NCI-H1092 treated with DMSO at 0.1 percent for 48 hours (cell line): ENCODE measurements at regions not wholly inside any gene's neighbourhood (a gene's known extent, or its start where the extent isn't known, plus 50 kb on each side); places are given as distances from the start of the nearest gene placed in this dataset.

Experiments used
- DNase-seq: peaks from one replicate; lab custom pipeline; 2025; lab: John Stamatoyannopoulos, UW

GRCh38 chr13:43984292-43984691, 104.6 kb downstream of the LACC1 start:
- no peak for DNase-seq

- DNase-seq: peak; percentile 59
Measured at GRCh38 chr13:43985422-43986072, 105.8 kb downstream of the LACC1 start.

DNA sequence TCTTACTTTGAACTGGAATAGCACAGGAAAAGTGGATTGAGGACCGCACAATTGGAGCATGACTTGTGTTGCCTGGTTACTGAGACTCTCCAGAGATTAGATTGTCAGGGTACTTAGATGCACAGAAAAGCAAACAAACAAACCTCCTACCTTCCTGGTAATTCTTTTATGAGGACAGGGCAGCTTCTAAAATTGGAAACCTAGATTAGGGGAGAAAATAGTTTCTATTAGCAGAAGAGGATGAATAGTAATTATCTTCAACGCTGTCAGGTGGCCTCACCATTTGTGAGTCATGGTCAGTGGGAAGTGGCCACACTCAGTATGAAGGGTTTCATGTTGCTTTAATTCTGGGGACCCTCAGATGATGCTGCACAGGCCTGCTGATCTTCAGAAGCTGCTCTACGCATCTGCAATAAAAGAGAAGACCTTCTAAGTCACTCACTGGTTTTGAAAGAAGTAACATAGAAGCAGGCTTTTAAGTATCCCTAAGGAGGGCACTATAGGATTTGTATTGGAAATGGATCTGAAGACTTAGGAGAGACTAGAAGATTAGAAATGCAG, 106.8 kb downstream of the LACC1 start:
- DNase-seq: peak; percentile 76

DNA sequence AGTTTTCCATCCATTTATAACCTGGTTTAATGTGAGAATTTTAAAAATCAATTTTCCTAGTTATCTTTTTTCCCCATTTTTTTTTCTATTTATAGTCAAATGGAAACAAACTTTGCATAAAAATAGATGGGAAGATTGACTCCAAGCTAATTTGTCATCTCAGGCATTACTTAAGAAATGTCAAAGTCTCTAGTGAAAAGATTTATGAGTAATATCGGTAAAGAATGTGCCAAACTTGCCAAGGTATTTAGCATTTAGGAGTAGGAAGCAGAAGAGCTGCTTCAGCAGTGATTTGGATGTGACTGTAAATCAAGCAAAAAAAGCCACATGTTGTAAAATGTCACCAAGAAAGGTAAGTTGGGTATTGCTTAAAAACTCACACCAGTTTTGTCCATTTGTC, 108.6 kb downstream of the LACC1 start:
- DNase-seq: no peak

DNA sequence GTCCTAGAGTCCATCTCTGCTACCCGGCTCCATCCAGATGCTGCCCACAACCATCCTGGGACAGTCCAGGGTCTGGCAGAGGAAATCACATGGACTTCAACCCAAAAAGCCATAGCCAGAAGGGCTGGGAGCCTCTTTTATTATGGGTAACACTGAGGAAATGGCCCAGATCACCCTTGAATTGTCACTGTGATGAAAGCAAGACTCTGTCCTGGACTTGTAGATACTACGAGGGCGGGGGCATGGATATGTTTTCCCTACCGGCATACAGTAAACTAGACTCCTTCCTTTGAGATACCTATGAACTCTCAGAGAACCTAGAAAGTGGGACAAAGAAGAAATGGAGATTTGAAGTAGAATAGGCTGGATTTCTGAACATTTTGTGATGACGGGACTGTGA, 110.3 kb downstream of the LACC1 start:
- DNase-seq: no peak

GRCh38 chr13:43990829-43991228, 111.1 kb downstream of the LACC1 start:
- no peak for DNase-seq

GRCh38 chr13:43991773-43992201, 112.1 kb downstream of the LACC1 start:
- no peak for DNase-seq

DNA sequence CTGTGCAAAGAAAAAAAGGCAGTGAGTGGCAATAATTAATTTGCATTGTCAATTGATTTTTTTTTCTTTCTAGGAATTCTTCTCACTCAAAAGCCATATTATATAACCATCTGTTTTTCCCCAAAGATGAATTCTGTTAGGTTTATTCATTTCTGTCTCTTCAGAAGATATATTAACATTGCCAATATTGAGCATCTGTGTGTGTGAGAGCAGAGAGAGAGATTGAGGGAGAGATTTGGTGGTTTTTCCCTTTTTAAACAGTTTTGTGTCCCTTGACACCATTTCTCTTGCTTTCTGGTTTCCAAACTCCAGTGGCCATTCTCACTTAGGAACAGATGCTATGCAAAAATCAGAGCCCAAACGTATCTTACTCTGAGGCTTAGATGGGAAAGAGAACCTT, 112.5 kb downstream of the LACC1 start:
- no peak for DNase-seq

- DNase-seq: peak; percentile 33
Measured at GRCh38 chr13:43994999-43995859, 115.5 kb downstream of the LACC1 start.

DNA sequence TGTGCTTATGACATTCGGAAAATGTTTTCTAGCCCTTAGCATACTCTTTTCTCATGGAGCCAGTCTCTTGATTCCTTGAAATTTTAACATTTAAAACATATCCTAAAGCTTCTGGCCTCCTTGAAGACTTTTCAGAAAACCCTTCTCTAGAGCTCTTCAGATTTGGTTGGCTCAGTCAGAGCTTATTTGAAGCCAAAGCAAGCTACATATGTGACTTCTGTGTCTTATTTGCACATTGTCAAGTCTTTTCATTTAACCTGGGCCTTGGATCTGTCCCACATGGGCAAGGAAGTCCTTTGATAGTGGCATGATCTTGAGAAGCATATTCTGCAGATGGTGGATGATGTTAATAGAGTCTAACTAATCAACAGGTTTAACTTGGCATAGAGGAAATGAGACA, 116.5 kb downstream of the LACC1 start:
- no peak for DNase-seq

DNA sequence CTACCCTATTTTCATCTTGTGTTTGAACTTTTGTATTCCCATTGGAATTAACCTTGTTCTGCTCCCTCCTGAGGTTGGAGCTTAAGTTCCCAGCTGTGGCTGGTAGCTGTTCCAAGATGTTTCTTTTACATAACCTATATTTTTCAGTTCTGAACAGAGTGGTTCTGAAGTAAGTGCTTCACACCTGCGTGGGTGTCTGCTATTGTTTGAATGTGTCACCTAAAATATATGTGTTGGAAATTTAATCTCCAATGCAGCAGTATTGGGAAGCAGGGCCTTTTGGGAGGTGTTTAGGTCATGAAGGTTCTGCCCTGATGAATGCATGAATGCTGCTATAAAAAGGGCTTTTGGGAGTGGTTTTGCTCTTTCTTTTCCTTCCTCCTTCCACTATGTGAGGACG, 123.8 kb downstream of the LACC1 start:
- DNase-seq: no peak

DNA sequence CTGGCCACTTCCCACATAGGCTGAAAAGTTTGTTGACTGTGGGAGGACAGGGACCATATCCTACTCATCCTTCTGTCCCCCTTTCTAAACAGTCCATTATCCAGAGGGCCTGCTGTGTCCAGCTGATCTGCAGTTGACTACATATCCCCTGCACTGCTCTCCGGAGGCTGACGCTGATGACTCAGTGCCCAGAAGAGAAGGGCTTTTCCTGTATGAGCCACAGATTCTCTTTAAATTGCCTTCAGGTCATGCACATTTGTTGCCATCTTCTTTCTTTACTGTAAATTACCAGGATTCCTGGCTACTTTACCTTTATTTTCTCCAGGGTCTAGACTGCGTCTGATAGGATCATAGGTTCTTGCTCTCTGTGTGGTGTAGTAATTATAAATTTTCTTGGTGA, 125.2 kb downstream of the LACC1 start:
- no peak for DNase-seq

GRCh38 chr13:44007451-44007850, 127.7 kb downstream of the LACC1 start:
- no peak for DNase-seq

DNA sequence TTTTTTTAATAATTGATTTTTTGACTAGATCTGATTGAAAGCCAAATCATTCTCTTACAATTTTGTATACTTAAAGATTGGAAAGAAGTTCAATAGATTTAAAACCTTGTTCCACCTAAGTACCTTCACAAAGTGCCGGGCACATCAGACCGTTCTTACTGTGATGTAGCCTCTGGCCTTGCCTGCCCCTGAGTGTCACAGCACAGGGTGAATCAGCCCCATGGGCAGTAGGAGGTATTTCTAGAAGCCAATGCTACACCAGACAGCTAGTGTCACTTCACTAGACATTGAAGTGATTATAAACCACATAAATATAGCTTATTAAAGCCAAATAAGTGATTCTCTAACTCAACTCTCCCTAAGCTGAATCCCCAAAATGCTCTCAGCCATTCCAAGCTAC, 131.3 kb downstream of the LACC1 start:
- DNase-seq: no peak

DNA sequence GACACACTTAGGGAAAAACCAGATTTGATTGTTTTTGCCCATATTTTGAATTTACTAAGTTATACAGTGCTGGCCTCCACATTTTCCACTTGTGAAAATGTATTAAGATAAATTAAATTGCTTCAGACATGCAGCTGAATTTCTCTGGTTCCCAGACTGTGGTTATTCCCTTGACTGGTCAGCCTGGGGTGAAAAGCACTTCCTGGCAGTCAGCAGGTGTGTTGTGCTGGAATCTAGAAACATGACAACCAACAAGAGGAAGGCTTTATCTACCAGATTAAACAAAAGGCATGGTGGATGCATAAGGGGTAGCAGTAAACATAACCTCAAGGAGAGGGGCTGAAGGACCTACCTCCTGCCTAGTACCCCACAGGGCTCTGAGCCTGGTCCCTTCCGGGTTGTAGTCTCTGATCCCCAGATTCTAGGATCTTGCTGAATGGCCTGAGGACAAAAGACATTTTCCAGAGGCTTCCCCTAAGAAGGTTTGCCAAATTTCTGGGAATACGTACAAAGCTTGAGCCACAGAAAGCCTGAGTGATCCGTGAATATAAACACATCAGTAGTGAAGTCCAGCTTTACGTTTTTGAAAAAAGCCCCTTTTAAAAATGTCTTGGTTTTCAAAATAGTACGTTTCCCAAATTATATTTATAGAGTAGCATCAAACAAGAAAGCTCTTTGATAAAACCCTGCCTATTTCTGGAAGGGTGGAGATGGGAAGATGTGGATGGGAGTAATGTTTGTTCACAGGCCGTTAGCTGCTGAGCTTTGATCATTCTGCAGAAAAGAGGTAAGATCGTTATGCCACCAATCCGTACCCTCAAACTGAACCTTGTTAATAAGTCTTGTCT, 133.4 kb downstream of the LACC1 start:
- no peak for DNase-seq

DNA sequence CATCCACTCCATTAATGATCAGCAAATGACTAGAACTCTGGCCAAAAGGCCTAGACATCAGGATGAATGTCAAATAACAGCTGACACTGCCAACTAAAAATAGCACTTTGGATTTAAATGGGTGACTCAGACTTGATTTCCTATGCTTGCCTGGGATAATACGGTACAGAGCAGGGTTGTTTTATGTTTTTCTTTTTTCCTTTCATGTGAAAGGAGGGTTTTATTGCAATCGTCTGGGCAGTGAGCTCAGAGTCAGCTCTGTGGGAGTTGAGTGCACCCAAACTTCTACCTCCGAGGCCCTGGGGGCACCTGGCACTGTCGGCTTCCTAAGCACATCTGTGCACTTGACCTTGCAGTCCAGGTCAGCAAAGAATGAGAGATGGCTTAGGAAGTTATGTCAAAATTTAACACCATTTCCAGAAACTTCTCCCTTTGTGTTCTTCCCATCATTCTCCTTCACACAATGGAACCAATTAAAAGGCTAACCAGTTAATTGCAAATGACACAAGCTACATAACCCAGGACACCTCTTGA, 134.1 kb downstream of the LACC1 start:
- DNase-seq: peak; percentile 1

- no peak for DNase-seq
Measured at GRCh38 chr13:44014501-44014900, 134.8 kb downstream of the LACC1 start.

GRCh38 chr13:44015118-44015517, 135.4 kb downstream of the LACC1 start:
- DNase-seq: no peak

- DNase-seq: no peak
Measured at GRCh38 chr13:44015811-44016210, 136.1 kb downstream of the LACC1 start.

DNA sequence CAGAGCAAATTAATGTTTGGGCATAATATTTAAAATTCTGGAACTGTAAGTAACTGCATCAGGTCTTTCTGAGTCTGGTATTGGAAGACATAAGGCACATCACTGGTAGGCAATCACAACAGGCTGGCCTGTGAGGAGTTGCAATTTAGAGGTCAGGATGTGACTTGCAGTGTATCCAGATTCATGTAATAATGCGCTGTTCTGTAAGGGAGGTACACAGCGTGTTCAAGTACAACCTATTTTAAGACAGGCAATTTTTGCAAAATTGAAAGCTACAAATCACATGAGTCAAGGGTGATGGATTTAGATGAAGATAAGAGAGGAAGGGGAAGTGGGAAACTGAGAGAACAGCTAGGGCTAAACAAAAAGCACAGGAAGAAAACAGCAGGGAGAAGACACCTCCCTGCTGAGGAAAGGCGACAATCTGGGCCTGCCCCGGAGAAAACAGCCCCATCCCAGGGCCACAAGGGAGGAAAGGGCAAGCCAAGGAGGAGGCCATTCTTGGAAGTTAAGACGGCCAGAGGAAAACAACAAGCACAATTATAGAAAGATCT, 138.1 kb downstream of the LACC1 start:
- DNase-seq: no peak

DNA sequence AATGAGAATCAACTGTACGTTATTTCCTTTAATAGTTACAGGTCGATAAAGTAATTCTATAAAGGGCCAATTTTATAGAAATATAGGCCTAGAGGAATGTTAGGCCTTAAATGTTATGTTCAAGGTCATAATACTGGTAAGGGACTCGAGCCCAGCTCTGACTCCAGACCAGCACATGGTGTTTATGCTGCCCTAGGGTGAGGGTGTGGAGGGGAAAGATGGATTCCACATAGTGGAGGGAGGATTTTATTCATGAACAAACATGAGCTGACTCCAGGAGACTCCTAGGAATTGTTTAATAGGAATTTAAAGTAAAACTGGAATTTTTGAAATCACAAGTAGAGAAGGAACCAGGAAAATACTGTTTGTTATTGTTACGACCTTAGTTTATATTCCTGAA, 139.9 kb downstream of the LACC1 start:
- no peak for DNase-seq

- no peak for DNase-seq
Measured at GRCh38 chr13:44021422-44021821, 141.7 kb downstream of the LACC1 start.
